HG03460 (cell line): ENCODE measurements at regions not wholly inside any gene's neighbourhood (a gene's known extent, or its start where the extent isn't known, plus 50 kb on each side); places are given as distances from the start of the nearest gene placed in this dataset.
"Not testable (repeated sequence)": the region's sequence is repeated elsewhere in the genome, so short reads cannot be mapped to it uniquely, and the experiment has no call there.

Experiments used
- ATAC-seq: cut with Tn5 transposase; IDR thresholded peaks from one replicate; pipeline ENCODE4 v1.9.1; 2021; ENCODE audit not compliant: unreplicated experiment

GRCh38 chr3:177382944-177383343, 185.7 kb upstream of the TBL1XR1 start:
- ATAC-seq = no peak

- ATAC-seq = no peak
These were observed 187.9 kb upstream of the TBL1XR1 start for GRCh38 chr3:177385186-177385585.

- ATAC-seq = no peak
These were observed 188.6 kb upstream of the TBL1XR1 start for GRCh38 chr3:177385831-177386301.

GRCh38 chr3:177388209-177388608, 190.9 kb upstream of the TBL1XR1 start:
- no peak for ATAC-seq

GRCh38 chr3:177394231-177395024, 197.1 kb upstream of the TBL1XR1 start:
- ATAC-seq = not testable (repeated sequence)

- no peak for ATAC-seq
These were observed 199.5 kb upstream of the TBL1XR1 start for GRCh38 chr3:177396733-177397132.

GRCh38 chr3:177401375-177401774, 204.1 kb upstream of the TBL1XR1 start:
- no peak for ATAC-seq

- ATAC-seq = no peak
These were observed 205.3 kb upstream of the TBL1XR1 start for GRCh38 chr3:177402533-177402932.

- no peak for ATAC-seq
These were observed 207.9 kb upstream of the TBL1XR1 start for GRCh38 chr3:177405191-177405672.

GRCh38 chr3:177410730-177411129, 213.4 kb upstream of the TBL1XR1 start:
- ATAC-seq = no peak

- ATAC-seq = no peak
These were observed 213.9 kb upstream of the TBL1XR1 start for GRCh38 chr3:177411201-177411600.

- not testable (repeated sequence) for ATAC-seq
These were observed 215.4 kb upstream of the TBL1XR1 start for GRCh38 chr3:177412677-177413170.

- no peak for ATAC-seq
These were observed 216.8 kb upstream of the TBL1XR1 start for GRCh38 chr3:177414093-177414492.

GRCh38 chr3:177418787-177419186, 221.5 kb upstream of the TBL1XR1 start:
- no peak for ATAC-seq

GRCh38 chr3:177419904-177420601, 222.8 kb upstream of the TBL1XR1 start:
- ATAC-seq = no peak

- ATAC-seq = no peak
These were observed 223.6 kb upstream of the TBL1XR1 start for GRCh38 chr3:177420651-177421480.

GRCh38 chr3:177421481-177421785, 224.2 kb upstream of the TBL1XR1 start:
- ATAC-seq = no peak

- ATAC-seq = no peak
These were observed 227.2 kb upstream of the TBL1XR1 start for GRCh38 chr3:177424521-177424920.

GRCh38 chr3:177425042-177425441, 227.8 kb upstream of the TBL1XR1 start:
- no peak for ATAC-seq

- no peak for ATAC-seq
These were observed 229.0 kb upstream of the TBL1XR1 start for GRCh38 chr3:177426106-177426877.
